Endothelial cell of umbilical vein (primary cell): ENCODE measurements at regions not wholly inside any gene's neighbourhood (a gene's known extent, or its start where the extent isn't known, plus 50 kb on each side); places are given as distances from the start of the nearest gene placed in this dataset.

Experiments
- BruUV-seq: library from RNA; stranded (reverse); fragments of 400-500 nt; replicated peaks from 2 replicates; lab custom pipeline; 2021; lab: Mats Ljungman, UMichigan
- CTCF ChIA-PET: fragments of 300-600, 350-600 bp; sonication (Branson Sonifier 250); formaldehyde crosslinking; loops from one replicate; lab custom pipeline; 2021; ENCODE audit warnings: antibody characterized with exemption, inconsistent platforms; lab: Charles Lee
- POLR2A ChIA-PET: fragments of 300-600, 350-600 bp; sonication (Branson Sonifier 250); formaldehyde crosslinking; loops from one replicate; lab custom pipeline; 2021; ENCODE audit warnings: antibody characterized with exemption, inconsistent platforms; lab: Charles Lee
- DNase-seq: peaks from one replicate; pipeline ENCODE4 v3.0.0-alpha.2; 2011; ENCODE audit warnings: low read depth, low spot score
- FAIRE-seq: peaks from 2 replicates; lab custom pipeline; 2011; peaks lifted over from hg19 to GRCh38; lab: Jason Lieb, UNC
- H2AFZ ChIP-seq: 2 replicates; pipeline ENCODE4 v1.6.0; 2012; ENCODE audit warnings: low read depth, low read length, control low read depth, inconsistent platforms
- H3K27ac ChIP-seq: 2 replicates; pipeline ENCODE4 v1.5.1; 2011; ENCODE audit warnings: low read depth, mild to moderate bottlenecking, control low read depth, low read length, moderate library complexity; ENCODE audit not compliant: insufficient read depth
- H3K27me3 ChIP-seq, 2 experiments: 2 replicates each; pipeline versions ENCODE4 v1.6.0 to v1.6.1; 2011; ENCODE audit warnings: low read length in 2 of 2, mixed read lengths in 1 of 2; ENCODE audit not compliant: control insufficient read depth in 2 of 2, insufficient read depth in 2 of 2
- H3K36me3 ChIP-seq, 2 experiments: 2 replicates in 1 of 2; 3 replicates in 1 of 2; pipeline ENCODE4 v1.5.1; 2011; ENCODE audit warnings: low read length in 2 of 2, mild to moderate bottlenecking in 1 of 2, moderate library complexity in 1 of 2; ENCODE audit not compliant: control insufficient read depth in 2 of 2, insufficient read depth in 2 of 2; ENCODE audit errors: extremely low read depth in 1 of 2
- H3K4me1 ChIP-seq: 3 replicates; pipeline ENCODE4 v1.5.1; 2011; ENCODE audit warnings: mild to moderate bottlenecking, low read length; ENCODE audit not compliant: control insufficient read depth, insufficient read depth; ENCODE audit errors: extremely low read depth
- H3K4me2 ChIP-seq: 2 replicates; pipeline ENCODE4 v1.6.1; 2011; ENCODE audit warnings: low read length, control low read depth, mixed read lengths; ENCODE audit not compliant: insufficient read depth
- H3K4me3 ChIP-seq, 3 experiments: fragments of 200-600 bp in 1 of 3; sonication (generic), shearing (Covaris generic) in 1 of 3; replicated peaks in 1 of 3; 2 replicates each; pipeline ENCODE4 v1.5.1; 2011 to 2016; ENCODE audit warnings: control low read depth in 3 of 3, low read length in 3 of 3, mild to moderate bottlenecking in 2 of 3, inconsistent platforms in 1 of 3, low read depth in 1 of 3, moderate library complexity in 1 of 3; ENCODE audit not compliant: insufficient read depth in 1 of 3
- H3K79me2 ChIP-seq: 2 replicates; pipeline ENCODE4 v1.6.0; 2012; ENCODE audit warnings: low read length, inconsistent platforms; ENCODE audit not compliant: control insufficient read depth, insufficient read depth
- H3K9ac ChIP-seq: replicated peaks from 2 replicates; pipeline ENCODE3; 2011; ENCODE audit warnings: low read length, control low read depth; ENCODE audit not compliant: insufficient read depth; ENCODE audit errors: extremely low read depth
- H3K9me1 ChIP-seq: replicated peaks from 3 replicates; pipeline ENCODE4 v1.6.0; 2011; ENCODE audit warnings: mild to moderate bottlenecking, low read length; ENCODE audit not compliant: control insufficient read depth, insufficient read depth; ENCODE audit errors: extremely low read depth
- H3K9me3 ChIP-seq: replicated peaks from 2 replicates; pipeline ENCODE4 v1.5.1; 2012; ENCODE audit warnings: low read length, inconsistent platforms; ENCODE audit not compliant: control insufficient read depth, insufficient read depth
- H4K20me1 ChIP-seq: replicated peaks from 2 replicates; pipeline ENCODE3; 2011; ENCODE audit warnings: mild to moderate bottlenecking, low read length; ENCODE audit not compliant: control insufficient read depth, insufficient read depth; ENCODE audit errors: extremely low read depth
- CTCF ChIP-seq, 2 donors: IDR thresholded peaks; 1 replicate in 1 of 2; 2 replicates in 1 of 2; pipeline ENCODE4 v1.5.1; 2011; ENCODE audit warnings: low read length in 2 of 2, mild to moderate bottlenecking in 2 of 2, moderate library complexity in 2 of 2, control low read depth in 1 of 2, inconsistent platforms in 1 of 2, low read depth in 1 of 2; ENCODE audit not compliant: insufficient read depth in 1 of 2; ENCODE audit errors: extremely low read depth in 1 of 2
- EZH2 ChIP-seq: IDR thresholded peaks from 2 replicates; pipeline ENCODE4 v1.6.1; 2012; ENCODE audit warnings: borderline replicate concordance, low read depth, mild to moderate bottlenecking, moderate library complexity, low read length, inconsistent platforms; ENCODE audit not compliant: severe bottlenecking
- FOS ChIP-seq: IDR thresholded peaks from 2 replicates; pipeline ENCODE4 v1.6.1; 2011; ENCODE audit warnings: mild to moderate bottlenecking, low read length, moderate library complexity, borderline replicate concordance; ENCODE audit not compliant: insufficient read depth
- GATA2 ChIP-seq: IDR thresholded peaks from 2 replicates; pipeline ENCODE4 v1.7.0; 2011; ENCODE audit warnings: low read depth, mild to moderate bottlenecking, moderate library complexity, mixed read lengths, low read length; ENCODE audit not compliant: insufficient read length, insufficient read depth
- JUN ChIP-seq: IDR thresholded peaks from 2 replicates; pipeline ENCODE4 v1.6.1; 2011; ENCODE audit warnings: borderline replicate concordance, low read depth; ENCODE audit not compliant: insufficient read length, insufficient read depth
- MAX ChIP-seq: IDR thresholded peaks from 2 replicates; pipeline ENCODE4 v1.6.1; 2011; ENCODE audit not compliant: insufficient read depth, insufficient read length
- MYC ChIP-seq: IDR thresholded peaks from one replicate; pipeline ENCODE4 v1.6.1; 2011; ENCODE audit warnings: mild to moderate bottlenecking, low read depth, low read length
- POLR2A ChIP-seq: IDR thresholded peaks from 2 replicates; pipeline ENCODE4 v1.6.1; 2012; ENCODE audit warnings: low read depth, mild to moderate bottlenecking, control low read depth, low read length
- POLR2AphosphoS5 ChIP-seq: IDR thresholded peaks from 2 replicates; pipeline ENCODE4 v1.6.1; 2012; ENCODE audit warnings: low read depth, mild to moderate bottlenecking, control low read depth, low read length, moderate library complexity; ENCODE audit not compliant: insufficient read depth
- dilution Hi-C: fragments of 300-500 bp; cut with MboI; formaldehyde crosslinking; loops from one replicate; pipeline ENCODE4 v1.15.0; 2019; ENCODE audit warnings: low sequenced_read_pairs; ENCODE audit not compliant: extremely low pct_ligation_motif_present
- intact Hi-C: fragments of 100-400 bp; cut with micrococcal nuclease; formaldehyde crosslinking; loops from one replicate; pipeline ENCODE4 v1.10.0; 2022

DNA sequence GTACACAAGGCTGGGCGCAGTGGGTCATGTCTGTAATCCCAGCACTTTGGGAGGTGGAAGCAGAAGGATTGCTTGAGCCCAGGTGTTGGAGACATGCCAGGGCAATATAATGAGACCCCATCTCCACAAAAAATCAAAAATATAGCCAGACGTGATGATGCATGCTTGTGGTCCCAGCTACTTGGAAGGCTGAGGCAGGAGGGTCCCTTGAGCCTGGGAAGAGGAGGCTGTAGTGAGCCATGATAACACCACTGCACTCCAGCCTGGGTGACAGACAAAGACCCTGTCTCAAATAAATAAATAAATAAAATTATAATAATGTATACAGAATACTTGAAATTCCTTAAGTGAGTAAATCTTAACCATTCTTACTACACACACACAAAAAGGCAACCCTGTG is 127.7 kb downstream of the SPRY2 start:
- H3K9ac ChIP-seq: no peak overlapping the region
- peaks cover 12% of the 10 kb centered on the region for H3K4me1 ChIP-seq
- H3K9me1 ChIP-seq: no peaks in the 10 kb centered on the region
- no peaks in the 10 kb centered on the region for H3K36me3 ChIP-seq
- H3K27ac ChIP-seq: no peak overlapping the region
- no peak overlapping the region for H3K4me3 ChIP-seq
- H3K4me2 ChIP-seq: no peak overlapping the region
- no peak overlapping the region for H2AFZ ChIP-seq
- H4K20me1 ChIP-seq: no peaks in the 10 kb centered on the region
- dilution Hi-C loops (no loop called here), intact Hi-C loops (no loop called here)
- H3K27me3 ChIP-seq: no peaks in the 10 kb centered on the region
- no peak for DNase-seq
- no TSS peak for BruUV-seq
- no peaks in the 10 kb centered on the region for H3K79me2 ChIP-seq
- no peak for TF ChIP-seq EZH2
- TF ChIP-seq MYC: no peak
- no peak for TF ChIP-seq MAX
- TF ChIP-seq POLR2AphosphoS5: no peak
- no peak for TF ChIP-seq FOS
- TF ChIP-seq POLR2A: no peak
- TF ChIP-seq CTCF (IDR thresholded peaks at IDR 0.05; ENCODE audit: extremely low read depth in 1 of 2, insufficient read depth in 1 of 2, low read depth in 1 of 2, low read length in 2 of 2): no peak
- TF ChIP-seq JUN: no peak
- no peak for TF ChIP-seq GATA2
- FAIRE-seq: no peak
- POLR2A ChIA-PET: no interaction called here
- no peaks in the 10 kb centered on the region for H3K9me3 ChIP-seq
- CTCF ChIA-PET: interaction anchor here (1.0 kb wide), 1 partner anchor 14 kb away, joined by 3 read pairs; no protein-coding TSS in a partner anchor
